ENCODE measurements at regions not wholly inside any gene's neighbourhood (a gene's known extent, or its start where the extent isn't known, plus 50 kb on each side); places are given as distances from the start of the nearest gene placed in this dataset.

DNA sequence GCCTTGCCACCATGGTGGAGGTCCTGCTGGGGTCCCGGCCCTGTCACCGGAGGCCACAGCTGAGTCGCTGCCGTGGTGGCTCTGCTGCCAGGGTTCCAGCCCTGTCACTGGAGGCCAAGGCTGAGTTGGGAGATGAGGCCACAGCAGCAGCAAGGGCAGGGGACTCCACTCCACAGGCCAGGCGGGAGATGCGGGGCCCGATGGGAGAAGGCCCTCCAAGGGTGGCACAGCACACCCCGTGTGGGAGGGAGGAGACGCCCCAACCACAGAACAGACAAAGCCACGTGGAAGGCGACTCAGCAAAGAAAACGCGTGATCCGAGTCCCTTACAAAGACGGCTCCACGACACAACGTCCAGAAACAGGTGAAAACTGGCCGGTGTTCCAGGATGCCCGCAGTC is 159.3 kb downstream of the BRD1 start:
- TF ChIP-seq HDAC1 (CRISPR knock-in tag; IDR thresholded peaks at IDR 0.05): no peak
- TF ChIP-seq KAT7 (CRISPR knock-in tag; IDR thresholded peaks at IDR 0.05; ENCODE audit: borderline replicate concordance): no peak
- no peak; the same call in 1 of the 2 replicates for TF ChIP-seq EZH2 (conservative IDR thresholded peaks at IDR 0.05; ENCODE audit: low read depth, low read length)

All from HepG2 (cell line).